ENCODE measurements at regions not wholly inside any gene's neighbourhood (a gene's known extent, or its start where the extent isn't known, plus 50 kb on each side); places are given as distances from the start of the nearest gene placed in this dataset.
"Not testable (repeated sequence)": the region's sequence is repeated elsewhere in the genome, so short reads cannot be mapped to it uniquely, and the experiment has no call there.

DNA sequence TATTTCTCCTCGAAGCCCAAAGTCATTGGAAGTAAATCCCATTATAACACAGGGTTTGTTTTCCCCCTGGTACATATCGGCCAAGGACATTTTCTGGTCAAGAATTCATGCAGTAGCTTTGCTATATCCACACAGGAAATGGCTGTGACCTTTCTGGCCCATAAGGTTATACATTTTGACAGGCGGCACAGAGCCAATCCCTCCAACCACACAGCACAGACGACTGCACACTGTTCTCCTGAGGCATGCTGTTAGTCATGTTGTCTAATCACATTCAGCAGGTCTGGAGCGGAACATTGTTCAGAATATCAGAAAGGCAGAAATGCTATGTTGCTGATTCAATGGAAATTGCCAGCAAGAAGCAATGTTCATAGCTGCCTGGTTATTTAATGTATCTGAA, 742.3 kb upstream of the SLC8A1 start:
- DNase-seq = no peak

- DNase-seq = no peak
These were observed 745.9 kb upstream of the SLC8A1 start for GRCh38 chr2:41197781-41198180.

DNA sequence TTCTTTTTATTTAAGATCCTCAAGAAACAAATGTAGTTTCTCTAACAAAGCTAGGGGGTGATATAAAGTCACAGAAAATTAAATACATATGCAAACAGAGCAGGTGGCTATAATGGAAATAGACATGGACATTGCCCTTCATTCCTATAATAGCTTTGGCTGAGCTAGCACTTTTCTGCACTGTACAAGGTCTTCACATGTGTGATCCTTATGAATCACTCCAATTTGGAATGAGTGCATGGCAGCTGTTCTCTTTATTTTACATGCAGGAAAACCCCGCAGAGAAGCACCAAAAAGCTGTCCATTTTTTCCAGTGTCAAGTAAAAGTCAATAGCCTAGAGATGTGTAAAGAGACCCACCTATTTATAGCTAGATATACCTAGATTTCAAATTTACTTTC, 747.4 kb upstream of the SLC8A1 start:
- DNase-seq = peak; percentile 62

- DNase-seq = no peak
These were observed 752.4 kb upstream of the SLC8A1 start for GRCh38 chr2:41204315-41204714.

DNA sequence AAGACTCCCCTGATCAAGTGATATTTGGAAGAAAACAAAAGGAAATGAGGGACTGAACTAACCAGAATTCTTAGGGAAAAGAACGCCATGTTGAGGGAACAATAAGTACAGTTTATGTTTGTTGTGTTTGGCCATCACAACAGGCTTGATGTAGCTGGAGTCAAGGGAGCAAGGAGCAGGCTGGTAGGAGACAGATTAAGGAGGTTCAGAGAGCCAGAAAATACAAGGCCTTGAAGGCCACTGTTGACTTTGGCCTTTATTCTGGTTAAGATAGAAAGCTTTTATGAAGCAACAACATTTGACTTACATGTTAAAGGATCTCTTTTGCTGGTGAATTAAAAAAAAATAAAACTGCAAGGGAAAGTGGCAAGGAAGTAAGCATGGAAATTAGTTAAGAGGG, 754.1 kb upstream of the SLC8A1 start:
- no peak for DNase-seq

DNA sequence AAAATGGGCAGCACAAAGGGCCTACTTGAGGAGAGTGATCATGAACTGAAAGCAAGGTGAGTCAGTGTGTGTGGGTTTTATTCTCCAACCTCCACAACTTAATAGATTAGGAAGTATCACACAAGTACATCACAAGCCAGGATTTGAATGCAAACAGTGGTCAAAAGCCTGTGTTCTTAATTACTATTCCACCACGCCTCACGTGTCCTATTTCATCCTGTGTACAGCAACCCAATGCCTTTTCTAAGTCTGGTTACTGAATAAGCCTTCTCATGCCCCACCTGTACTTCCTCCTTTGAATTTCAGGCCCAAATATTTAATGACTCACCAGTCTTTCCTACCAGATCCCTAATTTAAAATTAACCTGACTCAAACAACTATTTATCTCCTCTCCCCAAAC, 755.7 kb upstream of the SLC8A1 start:
- DNase-seq = no peak

GRCh38 chr2:41210030-41210429, 758.1 kb upstream of the SLC8A1 start:
- not testable (repeated sequence) for DNase-seq

DNA sequence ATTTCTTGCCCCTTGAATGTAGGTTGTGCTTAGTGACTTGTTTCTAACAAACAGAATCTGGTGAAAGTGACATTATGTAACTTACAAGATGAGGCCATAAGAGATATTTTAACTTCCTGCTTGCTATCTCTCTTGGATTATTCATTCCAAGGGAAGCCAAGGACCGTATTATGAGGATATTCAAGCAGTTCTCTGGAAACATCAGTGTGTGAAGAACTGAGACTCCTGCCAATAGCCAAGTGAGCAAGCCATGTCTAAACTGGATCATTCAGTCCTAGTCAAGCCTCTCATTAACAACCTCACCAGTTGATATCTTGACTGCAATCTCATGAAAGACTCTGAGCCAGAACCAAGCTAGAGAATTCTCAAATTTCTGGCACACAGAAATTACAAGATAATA, 765.1 kb upstream of the SLC8A1 start:
- no peak for DNase-seq

- DNase-seq = no peak
These were observed 770.7 kb upstream of the SLC8A1 start for GRCh38 chr2:41222593-41222992.

GRCh38 chr2:41234093-41234492, 782.2 kb upstream of the SLC8A1 start:
- DNase-seq = no peak

DNA sequence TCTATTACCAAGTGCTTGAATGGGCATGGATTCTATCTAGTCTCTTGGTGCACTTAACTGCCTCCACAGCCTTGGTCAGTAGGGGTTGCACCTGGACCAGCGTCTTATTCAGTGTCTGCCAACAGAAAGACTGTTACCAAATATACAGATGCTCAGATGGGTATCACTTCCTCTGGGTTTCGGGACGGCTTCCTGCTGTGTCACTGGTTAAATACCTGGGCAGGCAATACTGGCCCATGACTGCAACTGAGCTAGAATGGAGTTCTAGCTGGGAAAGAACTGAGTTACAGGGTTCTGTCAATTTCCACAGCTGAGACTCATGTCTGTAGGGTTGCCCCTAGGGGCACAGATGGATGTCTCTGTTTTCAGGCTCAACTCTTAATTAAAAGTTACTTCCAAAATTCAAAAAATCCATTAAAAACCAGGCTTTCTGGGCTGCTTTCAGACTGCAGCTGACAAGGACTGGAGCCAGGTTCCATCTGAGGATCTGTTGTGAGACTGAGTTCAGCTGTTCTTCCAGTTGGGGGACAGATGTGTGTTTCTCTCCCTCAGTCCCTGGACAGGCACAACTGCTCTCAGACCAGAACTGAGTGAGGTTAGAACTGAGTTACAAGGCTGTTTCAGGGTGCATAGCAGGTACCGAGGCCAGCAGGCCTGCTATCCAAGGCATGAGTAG, 789.6 kb upstream of the SLC8A1 start:
- no peak for DNase-seq

GRCh38 chr2:41242001-41242331, 790.1 kb upstream of the SLC8A1 start:
- no peak for DNase-seq

DNA sequence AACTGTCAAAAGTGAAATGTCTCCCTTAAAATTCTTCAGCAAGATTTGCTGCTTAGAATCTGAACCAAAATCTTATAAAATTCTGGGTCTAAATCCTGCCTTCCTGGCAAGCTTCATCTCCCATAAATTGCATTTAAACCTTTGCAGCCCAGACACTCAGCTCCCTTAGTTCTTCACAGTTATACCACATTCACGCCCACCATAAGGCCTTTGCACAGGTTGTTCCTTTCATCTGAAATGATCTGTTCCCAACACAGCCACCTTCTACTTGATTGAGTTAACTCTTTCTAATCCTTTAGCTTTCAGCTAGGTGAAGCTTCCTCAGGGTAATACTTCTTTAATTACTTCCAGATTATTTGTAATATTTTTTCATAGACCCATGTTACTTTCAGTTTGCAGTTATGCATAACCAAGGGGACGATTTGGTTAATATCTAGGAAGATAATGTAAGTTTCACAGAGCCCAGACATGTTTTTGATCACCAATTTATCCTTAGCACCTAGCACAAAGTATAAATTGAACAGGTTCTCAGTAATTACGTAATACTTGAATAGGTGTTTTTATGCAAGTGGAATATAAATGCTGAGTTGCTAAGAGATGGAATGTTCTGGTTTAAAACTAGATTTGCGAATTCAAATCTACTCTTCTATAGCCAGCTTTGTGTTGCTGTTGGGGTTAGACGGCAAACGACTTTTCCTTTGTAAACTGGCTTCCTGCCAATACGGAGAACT, 779.7 kb upstream of the PKDCC start:
- DNase-seq = no peak

DNA sequence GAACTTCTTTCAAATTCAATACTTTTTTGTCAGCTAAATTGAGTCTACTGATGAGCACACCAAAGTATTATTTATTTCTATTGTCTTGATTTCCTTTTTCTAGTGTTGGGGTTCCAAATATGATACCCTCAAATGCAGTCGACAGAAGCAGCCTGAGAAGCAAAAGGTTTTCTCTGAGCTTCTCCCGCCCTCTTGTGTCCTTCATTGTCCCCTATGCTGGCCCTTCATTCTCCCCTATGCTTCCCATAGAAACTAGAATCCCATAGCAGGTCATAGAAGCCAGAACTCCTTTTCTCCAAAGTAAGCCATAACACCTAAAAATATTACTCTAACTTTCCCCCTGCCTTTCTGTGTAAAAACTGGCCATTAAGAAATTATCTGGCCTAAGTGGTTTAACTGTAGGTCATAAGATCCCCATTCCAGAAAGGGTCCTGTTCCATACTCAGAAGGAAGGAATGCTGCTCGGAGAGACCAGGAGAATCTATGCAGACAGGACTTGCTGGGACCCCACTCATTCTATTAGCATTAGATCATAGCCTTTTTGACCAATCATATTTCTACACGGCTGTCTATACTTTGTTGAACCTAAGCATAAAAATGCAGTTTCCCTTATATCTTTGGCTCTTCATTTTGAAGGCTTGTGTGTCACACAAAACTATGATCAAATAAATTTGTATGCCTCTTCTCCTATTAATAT, 764.6 kb upstream of the PKDCC start:
- DNase-seq = no peak

- DNase-seq = no peak
These were observed 754.3 kb upstream of the PKDCC start for GRCh38 chr2:41293491-41293890.

DNA sequence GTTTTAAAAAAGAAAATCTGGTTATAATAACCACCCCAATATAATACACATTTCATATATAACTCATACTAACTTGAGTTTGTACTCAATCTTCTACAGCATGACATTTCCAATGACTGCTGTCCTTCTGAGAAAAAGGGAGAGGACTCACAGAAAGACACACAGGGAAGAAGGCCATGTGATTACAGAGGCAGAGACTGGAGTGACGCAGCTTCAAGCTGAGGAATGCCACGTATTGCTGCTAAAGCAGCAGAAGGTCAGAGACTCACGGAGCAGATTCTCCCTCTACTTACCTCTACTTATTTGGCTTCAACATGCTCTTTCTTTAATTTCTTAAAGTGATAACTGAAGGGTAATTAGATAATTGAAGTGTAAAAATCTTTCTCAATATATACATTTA, 753.5 kb upstream of the PKDCC start:
- no peak for DNase-seq

DNA sequence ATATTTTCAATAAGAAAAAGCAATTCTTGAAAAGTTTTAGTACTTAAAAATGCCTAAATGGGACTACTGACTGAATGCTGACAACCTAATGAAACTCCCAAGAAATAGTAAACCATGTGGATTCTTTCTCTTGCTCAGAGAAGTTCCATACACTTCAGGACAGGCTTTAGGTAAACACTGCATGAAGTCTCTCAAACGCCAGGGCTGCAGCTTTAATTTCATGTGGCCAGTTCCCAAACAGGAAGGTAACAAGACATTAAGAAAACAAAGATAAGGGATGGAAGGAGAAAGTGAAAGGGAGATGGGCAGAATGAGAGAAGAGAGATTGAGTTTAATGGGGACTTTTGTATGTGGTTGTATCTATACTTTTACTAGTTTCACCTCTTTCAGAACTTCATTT, 734.7 kb upstream of the PKDCC start:
- no peak for DNase-seq

DNA sequence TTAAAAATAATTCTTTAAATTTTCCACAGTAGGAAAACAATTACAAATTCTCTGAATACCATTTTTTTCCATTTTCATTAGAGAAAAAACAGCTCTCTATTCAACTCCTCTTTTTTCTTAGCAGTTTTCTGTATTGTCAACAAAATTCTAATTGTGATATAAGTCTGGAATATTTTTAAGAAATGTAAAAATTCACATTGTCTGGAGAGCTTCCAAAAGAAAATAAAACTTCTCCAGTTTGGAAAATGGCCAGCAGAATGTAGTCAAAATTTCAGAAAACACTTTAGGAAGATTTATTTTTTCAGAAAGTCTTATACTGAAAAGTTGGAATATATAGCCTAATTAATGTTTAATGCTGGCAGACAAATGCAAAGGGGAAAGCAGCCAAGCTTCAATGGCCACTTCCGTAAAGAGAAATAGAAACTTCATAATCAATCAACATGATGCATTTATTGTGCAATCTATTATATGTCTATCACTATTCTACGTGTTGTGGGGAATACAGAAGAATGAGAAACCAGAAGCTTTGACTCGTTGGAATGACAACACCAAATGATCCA, 733.2 kb upstream of the PKDCC start:
- no peak for DNase-seq

- DNase-seq = no peak
These were observed 728.4 kb upstream of the PKDCC start for GRCh38 chr2:41319437-41319836.

GRCh38 chr2:41320491-41320890, 727.3 kb upstream of the PKDCC start:
- no peak for DNase-seq

DNA sequence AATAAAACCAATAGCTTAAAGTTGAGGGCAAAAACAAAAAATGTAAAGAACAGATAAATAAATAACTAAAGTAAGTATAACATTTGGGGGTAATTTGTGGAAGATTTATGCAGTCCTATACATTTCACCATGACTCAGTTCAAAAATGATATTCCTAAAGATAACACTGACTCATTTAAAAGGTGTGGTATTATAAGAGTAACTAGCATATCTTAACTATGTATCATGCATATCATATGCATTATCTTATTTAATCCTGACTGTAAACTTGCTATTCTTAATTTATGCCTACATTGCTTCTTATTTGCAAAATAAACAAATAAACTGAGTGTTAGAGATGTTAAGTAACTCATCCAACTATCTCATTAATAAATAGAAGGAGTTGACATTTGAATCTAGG, 726.5 kb upstream of the PKDCC start:
- DNase-seq = no peak

GRCh38 chr2:41326851-41327250, 721.0 kb upstream of the PKDCC start:
- no peak for DNase-seq

GRCh38 chr2:41329040-41329439, 718.8 kb upstream of the PKDCC start:
- no peak for DNase-seq

DNA sequence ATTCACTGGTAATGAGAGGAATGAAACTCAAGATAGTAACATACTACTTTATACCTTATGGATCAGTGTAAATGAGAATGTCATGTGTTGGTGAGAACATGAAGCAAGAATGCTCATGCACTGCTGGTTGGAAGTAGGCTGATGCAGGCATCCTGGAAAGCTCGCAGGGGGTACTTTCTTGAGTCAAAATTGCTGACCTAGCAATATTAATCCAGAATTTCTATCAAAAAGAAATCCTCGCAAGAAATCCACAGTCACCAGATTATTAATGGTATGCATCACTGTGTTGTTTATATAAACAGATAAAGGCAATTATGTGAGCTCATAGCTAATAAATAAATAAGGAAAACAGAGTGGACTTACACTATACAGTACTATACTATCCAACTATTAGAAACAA, 713.7 kb upstream of the PKDCC start:
- DNase-seq = no peak

Measured in NCI-H1694 (cell line).